Glutamatergic neuron (in vitro differentiated cells): ENCODE measurements at regions not wholly inside any gene's neighbourhood (a gene's known extent, or its start where the extent isn't known, plus 50 kb on each side); places are given as distances from the start of the nearest gene placed in this dataset.

Source experiments
- DNase-seq: peaks from one replicate; pipeline ENCODE4 v3.0.0; 2022
- H3K27ac Mint-ChIP-seq: one replicate; pipeline ENCODE4 v1.8.0; 2020; ENCODE audit warnings: mild to moderate bottlenecking, mixed read lengths, inconsistent platforms; ENCODE audit not compliant: unreplicated experiment
- H3K27me3 Mint-ChIP-seq: one replicate; pipeline ENCODE4 v1.8.0; 2020; ENCODE audit warnings: mild to moderate bottlenecking, moderate library complexity, mixed read lengths, inconsistent platforms; ENCODE audit not compliant: unreplicated experiment
- H3K36me3 Mint-ChIP-seq: one replicate; pipeline ENCODE4 v1.8.0; 2020; ENCODE audit warnings: mild to moderate bottlenecking, mixed read lengths, inconsistent platforms; ENCODE audit not compliant: unreplicated experiment
- H3K4me1 Mint-ChIP-seq: one replicate; pipeline ENCODE4 v1.8.0; 2020; ENCODE audit warnings: mild to moderate bottlenecking, low read depth, mixed read lengths, inconsistent platforms; ENCODE audit not compliant: unreplicated experiment
- H3K4me3 Mint-ChIP-seq: one replicate; pipeline ENCODE4 v1.8.0; 2020; ENCODE audit warnings: mild to moderate bottlenecking, mixed read lengths, inconsistent platforms; ENCODE audit not compliant: unreplicated experiment
- H3K9me3 Mint-ChIP-seq: one replicate; pipeline ENCODE4 v1.8.0; 2020; ENCODE audit warnings: mild to moderate bottlenecking, moderate library complexity, mixed read lengths, inconsistent platforms; ENCODE audit not compliant: unreplicated experiment
- TF ChIP-seq, protein P1 (sequence below): fragments of 200-600 bp; sonication (generic); IDR thresholded peaks from one replicate; pipeline ENCODE4 v1.5.0; 2021; ENCODE audit not compliant: partially characterized antibody, unreplicated experiment

DNA sequence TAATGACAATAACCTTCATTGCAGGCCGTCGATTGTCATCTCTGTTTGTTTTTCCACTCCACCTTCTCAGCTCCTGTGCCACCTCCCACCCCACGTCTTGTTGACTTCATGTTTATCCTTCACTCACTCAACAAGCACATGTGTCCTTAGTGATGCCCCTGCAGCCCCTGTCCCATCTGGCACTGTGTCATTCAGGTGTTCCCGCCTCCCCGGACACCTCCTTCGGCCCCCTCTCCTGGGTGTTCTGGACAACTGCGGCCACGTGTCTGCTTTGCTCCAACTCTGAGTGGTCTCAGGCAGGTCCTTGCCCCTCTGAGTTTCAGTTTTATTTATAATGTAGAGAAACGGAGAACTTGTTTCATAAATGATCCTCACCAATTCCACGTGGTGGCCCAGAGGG is 91.0 kb upstream of the COL5A1 start:
- H3K27ac Mint-ChIP-seq: no peak overlapping the region
- peaks cover 33% of the 10 kb centered on the region for H3K4me1 Mint-ChIP-seq
- H3K36me3 Mint-ChIP-seq: peaks cover 6% of the 10 kb centered on the region
- TF ChIP-seq, protein P1, sequence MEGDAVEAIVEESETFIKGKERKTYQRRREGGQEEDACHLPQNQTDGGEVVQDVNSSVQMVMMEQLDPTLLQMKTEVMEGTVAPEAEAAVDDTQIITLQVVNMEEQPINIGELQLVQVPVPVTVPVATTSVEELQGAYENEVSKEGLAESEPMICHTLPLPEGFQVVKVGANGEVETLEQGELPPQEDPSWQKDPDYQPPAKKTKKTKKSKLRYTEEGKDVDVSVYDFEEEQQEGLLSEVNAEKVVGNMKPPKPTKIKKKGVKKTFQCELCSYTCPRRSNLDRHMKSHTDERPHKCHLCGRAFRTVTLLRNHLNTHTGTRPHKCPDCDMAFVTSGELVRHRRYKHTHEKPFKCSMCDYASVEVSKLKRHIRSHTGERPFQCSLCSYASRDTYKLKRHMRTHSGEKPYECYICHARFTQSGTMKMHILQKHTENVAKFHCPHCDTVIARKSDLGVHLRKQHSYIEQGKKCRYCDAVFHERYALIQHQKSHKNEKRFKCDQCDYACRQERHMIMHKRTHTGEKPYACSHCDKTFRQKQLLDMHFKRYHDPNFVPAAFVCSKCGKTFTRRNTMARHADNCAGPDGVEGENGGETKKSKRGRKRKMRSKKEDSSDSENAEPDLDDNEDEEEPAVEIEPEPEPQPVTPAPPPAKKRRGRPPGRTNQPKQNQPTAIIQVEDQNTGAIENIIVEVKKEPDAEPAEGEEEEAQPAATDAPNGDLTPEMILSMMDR: no peak
- DNase-seq: no peak
- no peak overlapping the region for H3K4me3 Mint-ChIP-seq
- H3K27me3 Mint-ChIP-seq: peaks cover 6% of the 10 kb centered on the region
- H3K9me3 Mint-ChIP-seq: peaks cover 7% of the 10 kb centered on the region

DNA sequence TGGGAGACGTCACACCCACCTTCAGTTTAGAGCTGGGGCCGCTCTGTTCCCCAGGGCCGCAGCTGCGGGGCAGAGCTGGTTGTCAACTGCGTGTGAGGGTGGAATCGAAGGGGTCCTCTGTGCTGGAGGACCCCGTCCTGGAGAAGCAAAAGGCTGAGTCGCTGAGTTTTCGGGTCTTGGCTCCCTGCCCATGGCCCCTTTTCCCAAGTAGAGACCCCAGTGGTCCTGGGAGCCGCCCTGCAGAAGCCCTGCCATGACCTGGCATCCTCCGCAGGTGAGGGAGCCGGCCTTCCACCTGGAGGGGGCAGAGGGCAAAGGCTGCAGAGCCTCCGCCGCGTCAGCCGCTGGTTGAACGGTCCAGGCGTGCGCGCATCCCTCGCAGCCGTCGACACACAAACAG is 90.4 kb upstream of the COL5A1 start:
- Mint-ChIP-seq H3K4me3 (no peak overlapping the region), H3K9me3 (peaks cover 7% of the 10 kb centered on the region), H3K36me3 (peaks cover 6% of the 10 kb centered on the region), H3K4me1 (peaks cover 28% of the 10 kb centered on the region), H3K27me3 (peaks cover 6% of the 10 kb centered on the region), H3K27ac (no peak overlapping the region)
- TF ChIP-seq, protein P1: no peak
- no peak for DNase-seq

DNA sequence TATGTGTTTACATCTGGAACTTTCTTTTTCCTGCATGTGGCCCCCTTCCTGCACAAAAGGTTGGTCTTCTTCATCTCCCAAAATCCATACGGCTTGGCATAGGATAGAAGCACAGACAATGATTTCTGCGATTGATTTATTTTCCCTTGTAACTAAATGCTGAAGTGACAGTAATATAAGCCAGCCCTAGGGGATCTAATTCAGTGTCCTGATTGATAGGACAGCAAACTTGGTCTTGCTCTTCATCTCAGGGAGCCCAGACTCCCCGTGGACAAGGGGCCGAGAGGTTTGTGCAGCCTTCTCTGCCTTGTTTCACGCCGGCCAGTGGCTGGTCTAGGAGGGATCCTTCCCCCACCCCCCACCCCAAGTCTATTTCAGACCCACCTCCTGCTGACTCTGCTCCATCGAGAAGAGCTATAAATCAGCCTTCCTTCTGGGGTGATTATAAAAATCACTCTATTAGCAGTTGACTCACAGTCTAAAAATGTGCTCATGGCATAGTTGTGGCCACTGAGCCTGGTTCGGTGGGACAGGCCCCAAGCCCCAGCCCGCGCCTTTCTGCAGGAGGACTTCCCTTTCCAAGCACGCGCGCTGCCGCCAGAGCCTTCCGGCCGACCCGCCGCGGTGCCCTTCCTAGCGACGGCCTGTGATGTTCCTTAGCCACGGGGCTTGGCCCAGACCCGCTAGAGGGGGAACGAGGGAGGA is 89.8 kb upstream of the COL5A1 start:
- no peak for DNase-seq
- Mint-ChIP-seq H3K4me3 (no peak overlapping the region), H3K27ac (no peak overlapping the region), H3K36me3 (peaks cover 6% of the 10 kb centered on the region), H3K27me3 (peaks cover 7% of the 10 kb centered on the region), H3K4me1 (peaks cover 25% of the 10 kb centered on the region), H3K9me3 (peaks cover 4% of the 10 kb centered on the region)
- TF ChIP-seq, protein P1: no peak

DNA sequence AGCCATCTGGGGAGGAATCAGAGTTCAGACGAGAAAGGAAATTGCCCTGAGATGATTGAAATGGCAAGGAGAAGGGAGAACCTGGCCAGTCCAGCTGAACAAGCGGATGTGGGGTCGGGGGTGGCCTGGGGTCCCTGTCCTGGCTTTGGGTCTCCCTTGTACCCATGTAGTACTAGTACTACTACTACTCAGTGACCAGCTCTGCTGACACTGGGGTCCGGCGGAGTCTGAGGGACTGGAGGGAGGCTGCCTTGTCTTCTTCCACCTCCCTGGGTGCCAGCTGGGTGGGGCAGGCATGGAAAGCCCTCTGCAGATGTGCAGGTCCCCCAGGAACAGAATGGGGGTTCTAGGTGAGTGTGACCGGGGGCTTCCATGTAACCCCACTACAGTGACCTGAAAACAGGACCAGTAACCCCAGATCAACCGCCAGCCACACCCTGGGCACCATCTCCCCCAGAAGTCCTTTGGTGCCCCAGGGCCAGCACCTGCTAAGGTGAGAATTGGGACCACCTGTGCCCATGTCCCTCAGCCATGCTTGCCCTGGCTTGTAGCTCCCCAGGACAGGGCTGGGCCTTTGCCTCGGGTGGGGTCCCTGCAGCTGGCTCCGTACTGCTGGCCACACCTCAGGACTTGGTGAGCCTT is 89.1 kb upstream of the COL5A1 start:
- Mint-ChIP-seq H3K27ac (no peak overlapping the region), H3K4me3 (no peak overlapping the region), H3K4me1 (peaks cover 28% of the 10 kb centered on the region), H3K27me3 (peaks cover 8% of the 10 kb centered on the region), H3K9me3 (peaks cover 4% of the 10 kb centered on the region), H3K36me3 (peaks cover 6% of the 10 kb centered on the region)
- TF ChIP-seq, protein P1: no peak
- no peak for DNase-seq

DNA sequence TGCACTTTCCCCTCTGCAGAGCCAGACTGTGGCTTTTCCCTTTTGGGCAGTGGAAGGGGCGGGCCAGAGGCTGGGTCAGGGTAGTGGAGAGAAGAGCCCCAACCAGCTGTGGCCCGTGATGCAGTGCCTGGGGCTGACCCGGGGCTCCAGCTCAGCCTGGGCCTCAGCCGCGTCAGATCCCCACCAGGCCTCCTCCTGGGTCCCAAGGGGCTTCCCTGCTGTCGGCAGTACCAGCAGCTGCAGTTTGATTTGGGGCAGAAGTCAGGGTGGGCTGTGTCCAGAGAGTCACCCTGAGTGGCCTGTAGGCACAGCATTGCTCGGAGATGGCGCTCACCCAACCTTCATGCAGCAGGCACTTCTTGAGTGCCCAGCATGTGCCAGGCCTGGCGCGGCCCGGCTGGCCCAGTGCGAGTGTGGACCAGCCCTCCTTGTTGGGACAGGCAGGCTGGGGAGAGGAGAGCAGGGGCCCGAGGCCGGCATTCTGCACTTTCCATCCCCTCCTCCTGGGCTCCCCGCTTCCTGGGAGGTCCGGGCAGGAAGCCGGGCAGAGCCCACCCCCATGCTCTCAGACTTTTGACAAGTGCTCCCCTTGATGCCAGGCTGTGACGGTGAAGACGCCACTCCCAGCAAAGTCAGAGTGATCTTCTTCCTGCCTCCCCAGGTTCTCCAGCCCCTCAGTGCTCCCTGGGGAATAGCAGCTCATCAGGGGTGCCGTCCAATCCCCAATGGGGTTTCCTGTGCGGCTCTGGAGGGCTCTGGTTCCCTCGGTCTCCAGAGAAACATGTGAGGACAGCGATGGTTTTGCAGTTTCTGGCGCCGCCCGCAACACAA is 88.3 kb upstream of the COL5A1 start:
- Mint-ChIP-seq H3K4me3 (no peak overlapping the region), H3K27me3 (peaks cover 6% of the 10 kb centered on the region), H3K4me1 (peaks cover 21% of the 10 kb centered on the region), H3K36me3 (peaks cover 6% of the 10 kb centered on the region), H3K27ac (no peak overlapping the region), H3K9me3 (peaks cover 4% of the 10 kb centered on the region)
- no peak for DNase-seq
- TF ChIP-seq, protein P1: no peak
